Progenitor cell of endocrine pancreas (in vitro differentiated cells): ENCODE measurements at regions not wholly inside any gene's neighbourhood (a gene's known extent, or its start where the extent isn't known, plus 50 kb on each side); places are given as distances from the start of the nearest gene placed in this dataset.

Experiments
- DNase-seq: peaks from one replicate; pipeline ENCODE4 v3.0.0; 2021; ENCODE audit warnings: low spot score; ENCODE audit not compliant: unreplicated experiment
- H3K27ac Mint-ChIP-seq: 2 replicates; pipeline ENCODE4 v1.8.0; 2021; ENCODE audit warnings: mild to moderate bottlenecking, moderate library complexity, mixed read lengths
- H3K27me3 Mint-ChIP-seq: 2 replicates; pipeline ENCODE4 v1.8.0; 2021; ENCODE audit warnings: mixed read lengths
- H3K36me3 Mint-ChIP-seq: 2 replicates; pipeline ENCODE4 v1.8.0; 2022; ENCODE audit warnings: mixed read lengths; ENCODE audit not compliant: insufficient read depth
- H3K4me1 Mint-ChIP-seq: 2 replicates; pipeline ENCODE4 v1.8.0; 2021; ENCODE audit warnings: low read depth, mixed read lengths
- H3K4me3 Mint-ChIP-seq: 2 replicates; pipeline ENCODE4 v1.8.0; 2021; ENCODE audit warnings: low read depth, mild to moderate bottlenecking, moderate library complexity, mixed read lengths
- H3K9me3 Mint-ChIP-seq: 2 replicates; pipeline ENCODE4 v1.8.0; 2021; ENCODE audit warnings: low read depth, mixed read lengths
- TF ChIP-seq, protein P1 (sequence below): fragments of 200-600 bp; sonication (generic); IDR thresholded peaks from one replicate; pipeline ENCODE4 v1.5.0; 2021; ENCODE audit warnings: antibody characterized with exemption, mild to moderate bottlenecking; ENCODE audit not compliant: unreplicated experiment

DNA sequence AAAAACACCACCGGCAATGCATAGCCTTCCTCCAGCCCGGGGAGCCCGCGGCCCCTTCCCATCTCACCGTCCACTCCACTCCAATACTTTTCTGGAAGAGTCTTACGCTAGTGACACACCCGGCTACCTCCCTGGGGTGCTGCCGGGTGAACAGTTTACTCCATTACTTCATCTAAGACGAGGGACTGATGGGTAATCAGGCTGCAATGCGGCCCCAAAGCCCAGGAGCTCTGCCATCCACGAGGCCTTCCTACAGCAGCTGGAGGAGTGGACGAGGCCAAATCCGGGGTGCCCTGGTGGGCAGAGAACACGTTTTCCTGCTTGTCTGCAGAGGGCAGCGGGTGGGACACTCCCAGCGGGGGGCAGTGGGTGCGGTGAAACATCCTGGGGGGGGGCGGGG, 356.2 kb upstream of the SHH start:
- TF ChIP-seq, protein P1, sequence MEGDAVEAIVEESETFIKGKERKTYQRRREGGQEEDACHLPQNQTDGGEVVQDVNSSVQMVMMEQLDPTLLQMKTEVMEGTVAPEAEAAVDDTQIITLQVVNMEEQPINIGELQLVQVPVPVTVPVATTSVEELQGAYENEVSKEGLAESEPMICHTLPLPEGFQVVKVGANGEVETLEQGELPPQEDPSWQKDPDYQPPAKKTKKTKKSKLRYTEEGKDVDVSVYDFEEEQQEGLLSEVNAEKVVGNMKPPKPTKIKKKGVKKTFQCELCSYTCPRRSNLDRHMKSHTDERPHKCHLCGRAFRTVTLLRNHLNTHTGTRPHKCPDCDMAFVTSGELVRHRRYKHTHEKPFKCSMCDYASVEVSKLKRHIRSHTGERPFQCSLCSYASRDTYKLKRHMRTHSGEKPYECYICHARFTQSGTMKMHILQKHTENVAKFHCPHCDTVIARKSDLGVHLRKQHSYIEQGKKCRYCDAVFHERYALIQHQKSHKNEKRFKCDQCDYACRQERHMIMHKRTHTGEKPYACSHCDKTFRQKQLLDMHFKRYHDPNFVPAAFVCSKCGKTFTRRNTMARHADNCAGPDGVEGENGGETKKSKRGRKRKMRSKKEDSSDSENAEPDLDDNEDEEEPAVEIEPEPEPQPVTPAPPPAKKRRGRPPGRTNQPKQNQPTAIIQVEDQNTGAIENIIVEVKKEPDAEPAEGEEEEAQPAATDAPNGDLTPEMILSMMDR = no peak
- Mint-ChIP-seq H3K27me3 (peaks cover 36% of the 10 kb centered on the region), H3K36me3 (no peaks in the 10 kb centered on the region), H3K4me1 (no peaks in the 10 kb centered on the region), H3K4me3 (no peak overlapping the region), H3K27ac (no peak overlapping the region), H3K9me3 (peaks cover 7% of the 10 kb centered on the region)
- DNase-seq = no peak

- Mint-ChIP-seq H3K9me3 (peaks cover 7% of the 10 kb centered on the region), H3K4me1 (no peaks in the 10 kb centered on the region), H3K27me3 (peaks cover 36% of the 10 kb centered on the region), H3K36me3 (no peaks in the 10 kb centered on the region), H3K27ac (no peak overlapping the region), H3K4me3 (no peak overlapping the region)
- TF ChIP-seq, protein P1 = no peak
- no peak for DNase-seq
These were observed 355.7 kb upstream of the SHH start for GRCh38 chr7:156167987-156168386.

GRCh38 chr7:156167417-156167807, 355.1 kb upstream of the SHH start:
- TF ChIP-seq, protein P1 = no peak
- Mint-ChIP-seq H3K27me3 (peaks cover 38% of the 10 kb centered on the region), H3K27ac (no peak overlapping the region), H3K36me3 (no peaks in the 10 kb centered on the region), H3K4me1 (no peaks in the 10 kb centered on the region), H3K9me3 (peaks cover 7% of the 10 kb centered on the region), H3K4me3 (no peak overlapping the region)
- DNase-seq = no peak

- TF ChIP-seq, protein P1 = no peak
- H3K4me1 Mint-ChIP-seq = no peaks in the 10 kb centered on the region
- H3K9me3 Mint-ChIP-seq = peaks cover 7% of the 10 kb centered on the region
- DNase-seq = no peak
- peaks cover 34% of the 10 kb centered on the region for H3K27me3 Mint-ChIP-seq
- H3K27ac Mint-ChIP-seq = no peak overlapping the region
- no peak overlapping the region for H3K4me3 Mint-ChIP-seq
- H3K36me3 Mint-ChIP-seq = no peaks in the 10 kb centered on the region
These were observed 354.6 kb upstream of the SHH start for GRCh38 chr7:156166692-156167416.

DNA sequence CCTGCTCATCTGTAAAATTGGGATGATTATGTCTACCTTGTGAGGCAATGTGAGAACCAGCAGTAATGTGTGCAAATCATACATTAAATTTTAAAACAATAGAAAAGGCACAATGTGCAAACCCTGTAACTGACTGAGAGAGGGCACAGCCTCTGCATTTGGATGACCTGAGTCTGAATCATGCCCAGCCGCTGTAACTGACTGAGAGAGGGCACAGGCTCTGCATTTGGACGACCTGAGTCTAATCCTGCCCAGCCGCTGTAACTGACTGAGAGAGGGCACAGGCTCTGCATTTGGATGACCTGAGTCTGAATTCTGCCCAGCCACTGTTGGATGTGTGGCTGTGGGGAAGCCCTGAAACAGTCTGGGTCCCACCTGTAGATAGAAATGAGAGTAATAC, 351.5 kb upstream of the SHH start:
- no peak for DNase-seq
- Mint-ChIP-seq H3K9me3 (peaks cover 10% of the 10 kb centered on the region), H3K4me1 (no peaks in the 10 kb centered on the region), H3K4me3 (no peak overlapping the region), H3K27me3 (peaks cover 37% of the 10 kb centered on the region), H3K27ac (no peak overlapping the region), H3K36me3 (no peaks in the 10 kb centered on the region)
- TF ChIP-seq, protein P1 = no peak
